Neural cell (in vitro differentiated cells): ENCODE measurements at regions not wholly inside any gene's neighbourhood (a gene's known extent, or its start where the extent isn't known, plus 50 kb on each side); places are given as distances from the start of the nearest gene placed in this dataset.

Experiments used
- EP300 ChIP-seq: fragments of 450-650 bp; conservative IDR thresholded peaks from 2 replicates; pipeline ENCODE4 v1.6.1; 2014; ENCODE audit warnings: antibody characterized with exemption, mild to moderate bottlenecking, moderate library complexity; ENCODE audit not compliant: poor library complexity, severe bottlenecking
- EZH2 ChIP-seq: fragments of 200-600, 300-800 bp; shearing (Covaris generic), sonication (generic); IDR thresholded peaks from 2 replicates; pipeline ENCODE4 v1.6.1; 2014; ENCODE audit warnings: antibody characterized with exemption, low read length, borderline replicate concordance, mild to moderate bottlenecking; ENCODE audit not compliant: insufficient read depth, poor library complexity, severe bottlenecking
- POLR2AphosphoS5 ChIP-seq: IDR thresholded peaks from 2 replicates; pipeline ENCODE4 v1.6.1; 2012
- RAD21 ChIP-seq: fragments of 450-650 bp; conservative IDR thresholded peaks from 2 replicates; pipeline ENCODE4 v1.6.1; 2014; ENCODE audit warnings: antibody characterized with exemption, mild to moderate bottlenecking, moderate library complexity
- REST ChIP-seq: IDR thresholded peaks from 2 replicates; pipeline ENCODE4 v1.6.1; 2012; ENCODE audit warnings: borderline replicate concordance
- TAF1 ChIP-seq: IDR thresholded peaks from 2 replicates; pipeline ENCODE4 v1.6.1; 2012; ENCODE audit warnings: low read depth
- TF ChIP-seq, protein P1 (sequence below): fragments of 450-650 bp; IDR thresholded peaks from 2 replicates; pipeline ENCODE4 v1.5.1; 2014; ENCODE audit warnings: antibody characterized with exemption, mild to moderate bottlenecking, moderate library complexity; ENCODE audit not compliant: poor library complexity, severe bottlenecking

- TF ChIP-seq, protein P1, sequence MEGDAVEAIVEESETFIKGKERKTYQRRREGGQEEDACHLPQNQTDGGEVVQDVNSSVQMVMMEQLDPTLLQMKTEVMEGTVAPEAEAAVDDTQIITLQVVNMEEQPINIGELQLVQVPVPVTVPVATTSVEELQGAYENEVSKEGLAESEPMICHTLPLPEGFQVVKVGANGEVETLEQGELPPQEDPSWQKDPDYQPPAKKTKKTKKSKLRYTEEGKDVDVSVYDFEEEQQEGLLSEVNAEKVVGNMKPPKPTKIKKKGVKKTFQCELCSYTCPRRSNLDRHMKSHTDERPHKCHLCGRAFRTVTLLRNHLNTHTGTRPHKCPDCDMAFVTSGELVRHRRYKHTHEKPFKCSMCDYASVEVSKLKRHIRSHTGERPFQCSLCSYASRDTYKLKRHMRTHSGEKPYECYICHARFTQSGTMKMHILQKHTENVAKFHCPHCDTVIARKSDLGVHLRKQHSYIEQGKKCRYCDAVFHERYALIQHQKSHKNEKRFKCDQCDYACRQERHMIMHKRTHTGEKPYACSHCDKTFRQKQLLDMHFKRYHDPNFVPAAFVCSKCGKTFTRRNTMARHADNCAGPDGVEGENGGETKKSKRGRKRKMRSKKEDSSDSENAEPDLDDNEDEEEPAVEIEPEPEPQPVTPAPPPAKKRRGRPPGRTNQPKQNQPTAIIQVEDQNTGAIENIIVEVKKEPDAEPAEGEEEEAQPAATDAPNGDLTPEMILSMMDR = no peak
- TF ChIP-seq RAD21 = no peak
- TF ChIP-seq EZH2 = no peak
- no peak for TF ChIP-seq POLR2AphosphoS5
- TF ChIP-seq EP300 = no peak
- no peak for TF ChIP-seq TAF1
- TF ChIP-seq REST = no peak
These were observed 559.9 kb downstream of the TSN start for GRCh38 chr2:122315306-122315705.
